ENCODE measurements at regions not wholly inside any gene's neighbourhood (a gene's known extent, or its start where the extent isn't known, plus 50 kb on each side); places are given as distances from the start of the nearest gene placed in this dataset.

DNA sequence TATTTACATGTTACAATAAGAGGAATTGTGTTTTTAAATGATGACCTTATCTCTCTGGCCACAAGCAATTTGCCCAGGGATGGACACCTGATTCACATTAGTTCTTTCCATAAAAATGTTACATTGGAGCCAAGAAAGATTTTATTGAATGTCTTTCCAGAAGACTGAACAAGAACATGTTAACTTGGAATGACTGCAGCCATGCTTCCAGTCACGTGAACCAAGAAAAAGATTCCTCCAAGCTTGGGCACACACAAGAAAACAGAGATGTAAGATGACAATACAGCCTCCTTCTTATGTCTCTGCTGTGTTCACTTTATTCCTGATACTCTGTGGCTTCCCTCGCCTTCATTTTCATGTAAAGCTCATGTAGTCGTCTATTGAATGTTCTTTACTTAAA is 737.6 kb downstream of the TRIML1 start:
- no peaks in the 10 kb centered on the region for H3K36me3 ChIP-seq (ENCODE audit: insufficient read depth)
- H3K27ac ChIP-seq = no peak overlapping the region
- H4K20me1 ChIP-seq (ENCODE audit: insufficient read depth) = no peaks in the 10 kb centered on the region

DNA sequence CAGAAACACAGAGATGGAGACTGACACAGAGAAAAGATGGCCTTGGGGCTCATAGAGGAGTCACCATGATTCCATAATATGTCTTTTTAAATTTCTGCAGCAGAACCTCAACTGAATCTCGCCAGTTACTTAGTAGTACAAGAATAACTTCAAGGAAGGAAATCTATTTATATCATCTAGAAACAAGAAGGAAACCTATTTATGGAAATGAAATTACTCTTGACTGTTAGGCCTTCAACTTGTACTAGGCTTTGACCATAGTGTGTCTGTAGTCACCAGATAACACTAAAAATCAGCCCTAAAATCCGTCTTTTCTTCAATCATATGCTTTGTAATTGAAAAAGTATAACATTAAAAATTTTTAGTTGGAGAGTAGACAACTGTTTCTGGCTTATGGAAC is 740.4 kb downstream of the TRIML1 start:
- Histone ChIP-seq H3K4me1 (ENCODE audit: low read depth, poor library complexity, severe bottlenecking) (no peaks in the 10 kb centered on the region), H3K4me3 (IDR thresholded peaks at IDR 0.05; ENCODE audit: insufficient read depth, low read depth, low read length) (no peak overlapping the region), H3K27ac (no peak overlapping the region), H3K9ac (no peak overlapping the region), H3K79me2 (ENCODE audit: insufficient read depth, low read depth) (no peaks in the 10 kb centered on the region), H3K27me3 (ENCODE audit: insufficient read depth, low read depth) (no peaks in the 10 kb centered on the region), H4K20me1 (ENCODE audit: insufficient read depth) (no peaks in the 10 kb centered on the region), H2AFZ (ENCODE audit: low read depth) (no peak overlapping the region), H3K36me3 (ENCODE audit: insufficient read depth) (no peaks in the 10 kb centered on the region), H3K4me2 (no peak overlapping the region)
- TF ChIP-seq, protein P1, sequence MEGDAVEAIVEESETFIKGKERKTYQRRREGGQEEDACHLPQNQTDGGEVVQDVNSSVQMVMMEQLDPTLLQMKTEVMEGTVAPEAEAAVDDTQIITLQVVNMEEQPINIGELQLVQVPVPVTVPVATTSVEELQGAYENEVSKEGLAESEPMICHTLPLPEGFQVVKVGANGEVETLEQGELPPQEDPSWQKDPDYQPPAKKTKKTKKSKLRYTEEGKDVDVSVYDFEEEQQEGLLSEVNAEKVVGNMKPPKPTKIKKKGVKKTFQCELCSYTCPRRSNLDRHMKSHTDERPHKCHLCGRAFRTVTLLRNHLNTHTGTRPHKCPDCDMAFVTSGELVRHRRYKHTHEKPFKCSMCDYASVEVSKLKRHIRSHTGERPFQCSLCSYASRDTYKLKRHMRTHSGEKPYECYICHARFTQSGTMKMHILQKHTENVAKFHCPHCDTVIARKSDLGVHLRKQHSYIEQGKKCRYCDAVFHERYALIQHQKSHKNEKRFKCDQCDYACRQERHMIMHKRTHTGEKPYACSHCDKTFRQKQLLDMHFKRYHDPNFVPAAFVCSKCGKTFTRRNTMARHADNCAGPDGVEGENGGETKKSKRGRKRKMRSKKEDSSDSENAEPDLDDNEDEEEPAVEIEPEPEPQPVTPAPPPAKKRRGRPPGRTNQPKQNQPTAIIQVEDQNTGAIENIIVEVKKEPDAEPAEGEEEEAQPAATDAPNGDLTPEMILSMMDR (conservative IDR thresholded peaks at IDR 0.05; ENCODE audit: low read depth, low read length) = no peak

More for the DNA sequence above, 737.6 kb downstream of the TRIML1 start:
- Histone ChIP-seq H3K27me3 (ENCODE audit: insufficient read depth, low read depth) (no peaks in the 10 kb centered on the region), H2AFZ (ENCODE audit: low read depth) (no peak overlapping the region), H3K4me3 (IDR thresholded peaks at IDR 0.05; ENCODE audit: insufficient read depth, low read depth, low read length) (no peak overlapping the region), H3K9ac (no peak overlapping the region), H3K79me2 (ENCODE audit: insufficient read depth, low read depth) (no peaks in the 10 kb centered on the region), H3K4me2 (no peak overlapping the region), H3K4me1 (ENCODE audit: low read depth, poor library complexity, severe bottlenecking) (no peaks in the 10 kb centered on the region)
- TF ChIP-seq, protein P1 (conservative IDR thresholded peaks at IDR 0.05; ENCODE audit: low read depth, low read length) = no peak

DNA sequence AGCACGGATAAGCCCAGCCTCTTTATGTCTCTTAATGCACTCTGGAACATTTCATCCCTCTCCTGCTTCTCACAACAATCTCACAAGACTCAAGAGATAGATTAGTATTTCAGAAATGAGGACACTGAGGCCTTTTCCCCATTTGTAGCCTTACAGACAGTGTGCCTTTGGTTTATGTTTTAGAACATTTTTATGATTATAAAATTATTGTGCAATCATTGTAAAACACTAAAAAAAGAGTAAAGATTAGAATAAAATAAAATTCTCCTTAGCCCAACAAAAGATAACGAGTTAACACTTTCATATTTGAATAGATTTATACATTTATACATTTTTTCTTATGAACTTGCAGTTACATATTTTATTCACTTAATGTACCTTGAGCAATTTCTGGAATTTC is 748.7 kb downstream of the TRIML1 start:
- H3K4me1 ChIP-seq (ENCODE audit: low read depth, poor library complexity, severe bottlenecking) = no peaks in the 10 kb centered on the region
- no peaks in the 10 kb centered on the region for H3K79me2 ChIP-seq (ENCODE audit: insufficient read depth, low read depth)
- TF ChIP-seq, protein P1 (conservative IDR thresholded peaks at IDR 0.05; ENCODE audit: low read depth, low read length) = no peak
- no peaks in the 10 kb centered on the region for H4K20me1 ChIP-seq (ENCODE audit: insufficient read depth)
- H3K9ac ChIP-seq = no peak overlapping the region
- no peaks in the 10 kb centered on the region for H3K36me3 ChIP-seq (ENCODE audit: insufficient read depth)
- no peak overlapping the region for H3K4me3 ChIP-seq (IDR thresholded peaks at IDR 0.05; ENCODE audit: insufficient read depth, low read depth, low read length)
- no peak overlapping the region for H2AFZ ChIP-seq (ENCODE audit: low read depth)
- H3K27ac ChIP-seq = no peak overlapping the region
- no peaks in the 10 kb centered on the region for H3K27me3 ChIP-seq (ENCODE audit: insufficient read depth, low read depth)
- H3K4me2 ChIP-seq = no peak overlapping the region

DNA sequence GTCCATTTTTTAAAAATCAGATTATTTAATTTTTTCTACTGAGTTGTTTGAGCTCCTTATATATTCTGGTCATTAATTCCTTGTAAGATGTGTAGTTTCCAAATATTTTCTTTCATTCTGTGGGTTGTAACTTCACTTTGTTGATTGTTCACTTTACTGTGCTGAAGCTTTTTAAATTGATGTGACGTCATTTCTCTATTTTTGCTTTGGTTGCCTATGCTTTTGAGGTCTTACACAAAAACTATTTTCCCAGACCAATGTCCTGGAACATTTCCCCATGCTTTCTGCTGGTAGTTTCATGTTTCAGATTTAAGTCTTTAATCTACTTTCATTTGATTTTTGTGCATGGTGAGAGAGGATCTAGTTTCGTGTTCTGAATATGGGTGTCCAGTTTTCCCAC is 753.6 kb downstream of the TRIML1 start:
- Histone ChIP-seq H3K27ac (no peak overlapping the region), H3K9ac (no peak overlapping the region), H3K4me3 (IDR thresholded peaks at IDR 0.05; ENCODE audit: insufficient read depth, low read depth, low read length) (no peak overlapping the region), H3K79me2 (ENCODE audit: insufficient read depth, low read depth) (no peaks in the 10 kb centered on the region), H3K27me3 (ENCODE audit: insufficient read depth, low read depth) (no peaks in the 10 kb centered on the region), H2AFZ (ENCODE audit: low read depth) (no peak overlapping the region), H4K20me1 (ENCODE audit: insufficient read depth) (no peaks in the 10 kb centered on the region), H3K36me3 (ENCODE audit: insufficient read depth) (no peaks in the 10 kb centered on the region), H3K4me2 (no peak overlapping the region), H3K4me1 (ENCODE audit: low read depth, poor library complexity, severe bottlenecking) (no peaks in the 10 kb centered on the region)
- TF ChIP-seq, protein P1 (conservative IDR thresholded peaks at IDR 0.05; ENCODE audit: low read depth, low read length) = no peak
